K562 (cell line): ENCODE measurements at regions not wholly inside any gene's neighbourhood (a gene's known extent, or its start where the extent isn't known, plus 50 kb on each side); places are given as distances from the start of the nearest gene placed in this dataset.

Source experiments
- ATAC-seq: fragments of 200-7000 bp; cut with Tn5 transposase; 3 replicates; pipeline ENCODE4 v1.9.1; 2020; ENCODE audit warnings: moderate library complexity
- BruUV-seq: library from RNA; stranded (reverse); fragments of 400-500 nt; replicated peaks from 2 replicates; lab custom pipeline; 2021; lab: Mats Ljungman, UMichigan
- CTCF ChIA-PET: fragments of 300-600 bp; formaldehyde crosslinking; extraction: SDS; loops from one replicate; lab custom pipeline; 2021; ENCODE audit warnings: low intra/inter-chr PET ratio; lab: Yijun Ruan, JAX
- POLR2A ChIA-PET: fragments of 300-600, 350-650 bp; sonication (Branson Sonifier 250); formaldehyde crosslinking; extraction: SDS; loops from one replicate; lab custom pipeline; 2021; ENCODE audit warnings: antibody characterized with exemption, inconsistent platforms; lab: Yijun Ruan, JAX
- DNase-seq, 4 experiments: peaks; one replicate each; pipeline versions ENCODE4 v3.0.0 to v3.0.0-alpha.2; 2011 to 2018; ENCODE audit warnings: low spot score in 3 of 4, mixed read lengths in 3 of 4; ENCODE audit errors: extremely low read depth in 1 of 4
- FAIRE-seq: peaks from 2 replicates; lab custom pipeline; 2011; peaks lifted over from hg19 to GRCh38; lab: Jason Lieb, UNC
- H2AFZ ChIP-seq: 2 replicates; pipeline ENCODE4 v1.6.0; 2011; ENCODE audit warnings: low read depth, low read length, control low read depth, inconsistent platforms
- H3K27ac ChIP-seq: fragments of 200-600 bp; 3 replicates; pipeline ENCODE4 v1.8.0; 2011; ENCODE audit warnings: low read depth, mild to moderate bottlenecking, control low read depth, inconsistent platforms, low read length, moderate library complexity, mixed read lengths; ENCODE audit errors: extremely low read depth
- H3K27me3 ChIP-seq, 2 experiments: fragments of 300-600 bp in 1 of 2; 2 replicates in 1 of 2; 3 replicates in 1 of 2; pipeline versions ENCODE4 v1.6.0 to v1.8.0; 2011; ENCODE audit warnings: inconsistent platforms in 2 of 2, low read length in 2 of 2, mild to moderate bottlenecking in 1 of 2, mixed read lengths in 1 of 2, moderate library complexity in 1 of 2; ENCODE audit not compliant: control insufficient read depth in 2 of 2, insufficient read depth in 2 of 2
- H3K36me3 ChIP-seq: fragments of 300-600 bp; 3 replicates; pipeline ENCODE4 v1.8.0; 2011; ENCODE audit warnings: mild to moderate bottlenecking, low read length, inconsistent platforms; ENCODE audit not compliant: control insufficient read depth, insufficient read depth
- H3K4me1 ChIP-seq, 2 experiments: fragments of 200-600 bp in 1 of 2; replicated peaks in 1 of 2; 2 replicates in 1 of 2; 3 replicates in 1 of 2; pipeline versions ENCODE4 v1.5.1 to v1.8.0; 2011; ENCODE audit warnings: inconsistent platforms in 2 of 2, low read length in 2 of 2, mild to moderate bottlenecking in 1 of 2, mixed read lengths in 1 of 2, moderate library complexity in 1 of 2; ENCODE audit not compliant: control insufficient read depth in 2 of 2, insufficient read depth in 2 of 2
- H3K4me2 ChIP-seq: 2 replicates; pipeline ENCODE4 v1.6.1; 2011; ENCODE audit warnings: low read length, control low read depth, inconsistent platforms, mixed read lengths; ENCODE audit not compliant: insufficient read depth
- H3K4me3 ChIP-seq: fragments of 200-600 bp; sonication (generic), shearing (Covaris generic); 2 replicates; pipeline ENCODE4 v1.5.1; 2016; ENCODE audit warnings: control low read depth, inconsistent platforms
- H3K79me2 ChIP-seq: fragments of 200-600 bp; 3 replicates; pipeline ENCODE4 v1.8.0; 2011; ENCODE audit warnings: low read length, inconsistent platforms; ENCODE audit not compliant: control insufficient read depth, insufficient read depth
- H3K9ac ChIP-seq, 2 experiments: 2 replicates each; pipeline versions ENCODE4 v1.6.0 to v1.6.1; 2011; ENCODE audit warnings: low read depth in 2 of 2, low read length in 2 of 2, control low read depth in 1 of 2, inconsistent platforms in 1 of 2, mild to moderate bottlenecking in 1 of 2, mixed read lengths in 1 of 2; ENCODE audit not compliant: insufficient read depth in 1 of 2
- H3K9me1 ChIP-seq: one replicate; pipeline ENCODE4 v1.6.0; 2011; ENCODE audit warnings: inconsistent platforms, mild to moderate bottlenecking, low read length, moderate library complexity; ENCODE audit not compliant: control insufficient read depth, insufficient read depth
- H3K9me3 ChIP-seq: replicated peaks from 2 replicates; pipeline ENCODE4 v1.5.1; 2011; ENCODE audit warnings: low read depth, low read length, inconsistent platforms; ENCODE audit not compliant: control insufficient read depth, insufficient read depth
- H4K20me1 ChIP-seq: replicated peaks from 2 replicates; pipeline ENCODE4 v1.6.1; 2011; ENCODE audit warnings: low read length, inconsistent platforms, mixed read lengths; ENCODE audit not compliant: control insufficient read depth, insufficient read depth
- EZH2 ChIP-seq: IDR thresholded peaks from 2 replicates; pipeline ENCODE4 v1.6.1; 2012; ENCODE audit warnings: low read depth, mild to moderate bottlenecking, inconsistent platforms, low read length, borderline replicate concordance
- MITF ChIP-seq: IDR thresholded peaks from 2 replicates; pipeline ENCODE4 v1.6.1; 2014; ENCODE audit warnings: antibody characterized with exemption
- PPARD ChIP-seq: fragments of 250-450 bp; sonication (Bioruptor Pico); IDR thresholded peaks from 2 replicates; pipeline ENCODE4 v1.8.0; 2022; ENCODE audit warnings: inconsistent platforms, mild to moderate bottlenecking, moderate library complexity
- WGBS: fragments of 100-300 bp; shearing (Covaris generic); methylation state at CpG from one replicate; pipeline ENCODE4 v1.1.6; 2016; ENCODE audit warnings: low coverage, mixed read lengths; ENCODE audit not compliant: insufficient coverage; ENCODE audit errors: missing lambda C conversion rate; 5-methylcytosine and 5-hydroxymethylcytosine counted together
- in situ Hi-C: fragments of 300-500 bp; cut with MboI; formaldehyde crosslinking; loops from 4 replicates; pipeline ENCODE4 v1.15.0; 2018; ENCODE audit warnings: inconsistent platforms, mixed read lengths
- intact Hi-C: fragments of 100-400 bp; cut with micrococcal nuclease; formaldehyde crosslinking; loops from 2 replicates; pipeline ENCODE4 v1.14.2; 2022

DNA sequence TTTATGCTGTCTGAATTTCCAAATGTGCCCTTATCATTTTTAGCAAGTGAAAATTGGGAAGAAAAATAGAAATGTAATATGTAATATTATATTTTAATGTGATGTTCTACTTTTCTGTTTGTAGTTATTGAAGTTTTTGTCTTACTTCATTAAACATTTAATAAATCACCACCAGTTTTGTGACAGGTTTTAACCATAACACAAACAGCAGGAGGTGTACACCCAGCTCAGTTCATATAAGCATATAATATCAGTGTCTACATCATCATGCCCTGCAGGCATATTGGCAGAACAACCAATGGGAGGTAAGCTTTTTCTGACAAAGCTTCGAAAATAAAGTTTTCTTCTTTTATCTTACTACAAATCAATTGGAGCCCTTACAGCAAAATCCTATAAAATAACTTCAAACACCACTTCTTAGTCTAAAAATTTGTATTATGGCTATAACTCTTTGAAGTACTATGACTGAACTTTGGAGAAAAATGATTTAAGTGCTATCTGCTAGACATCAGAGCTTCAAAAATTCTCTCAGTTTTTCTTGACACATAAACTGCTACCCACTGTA is 236.7 kb downstream of the BARHL2 start (continued):
- TF ChIP-seq MITF (no peak), PPARD (CRISPR knock-in tag) (no peak)
- TF ChIP-seq, all 486 proteins: peak for 0

DNA sequence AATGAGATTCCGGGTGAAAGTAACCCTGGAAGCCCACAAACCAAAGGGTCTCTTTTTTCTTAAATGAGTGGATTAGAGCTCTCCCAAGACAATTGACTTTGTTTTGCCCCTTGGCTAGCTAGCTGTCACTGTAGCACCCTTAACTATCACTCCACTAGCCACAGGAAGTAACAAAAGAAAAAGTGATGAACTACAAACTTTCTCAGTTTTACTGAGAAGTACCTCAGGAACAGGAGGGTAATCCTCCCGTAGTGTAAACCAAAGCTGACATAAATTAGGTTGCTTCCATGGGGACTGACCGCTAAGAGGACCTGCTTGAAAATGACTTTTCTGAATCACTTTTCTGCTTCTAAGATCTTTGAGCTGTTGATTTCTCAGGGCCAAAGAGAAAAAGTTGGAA is 240.1 kb downstream of the BARHL2 start:
- intact Hi-C loops (no loop called here), in situ Hi-C loops (no loop called here)
- H4K20me1 ChIP-seq = no peaks in the 10 kb centered on the region
- ATAC-seq (no peak), DNase-seq (no peak), FAIRE-seq (no peak)
- no peaks in the 10 kb centered on the region for H3K9me3 ChIP-seq
- BruUV-seq = no TSS peak
- H3K36me3 ChIP-seq = no peaks in the 10 kb centered on the region
- POLR2A ChIA-PET = interaction anchor here (0.6 to 2.1 kb wide), 2 partner anchors 11 to 77 kb away, joined by 4 to 8 read pairs; no protein-coding TSS in a partner anchor
- H3K79me2 ChIP-seq = no peaks in the 10 kb centered on the region
- H3K4me1 ChIP-seq = no peaks in the 10 kb centered on the region
- H3K9me1 ChIP-seq = no peaks in the 10 kb centered on the region
- no peak overlapping the region for H3K9ac ChIP-seq
- TF ChIP-seq EZH2 = no peak
- no peak overlapping the region for H3K27ac ChIP-seq
- no peaks in the 10 kb centered on the region for H3K27me3 ChIP-seq
- H3K4me2 ChIP-seq = no peak overlapping the region
- H2AFZ ChIP-seq = no peak overlapping the region
- CTCF ChIA-PET = no interaction called here
- WGBS = 0% methylated on average over 3 of the region's 3 CpGs
- no peak overlapping the region for H3K4me3 ChIP-seq
